Smooth muscle cell of the brain vasculature (primary cell): ENCODE measurements at regions not wholly inside any gene's neighbourhood (a gene's known extent, or its start where the extent isn't known, plus 50 kb on each side); places are given as distances from the start of the nearest gene placed in this dataset.
"Not testable (repeated sequence)": the region's sequence is repeated elsewhere in the genome, so short reads cannot be mapped to it uniquely, and the experiment has no call there.

Experiments used
- DNase-seq: peaks from one replicate; pipeline ENCODE4 v3.0.0-alpha.2; 2012; ENCODE audit warnings: low read depth, low spot score

DNA sequence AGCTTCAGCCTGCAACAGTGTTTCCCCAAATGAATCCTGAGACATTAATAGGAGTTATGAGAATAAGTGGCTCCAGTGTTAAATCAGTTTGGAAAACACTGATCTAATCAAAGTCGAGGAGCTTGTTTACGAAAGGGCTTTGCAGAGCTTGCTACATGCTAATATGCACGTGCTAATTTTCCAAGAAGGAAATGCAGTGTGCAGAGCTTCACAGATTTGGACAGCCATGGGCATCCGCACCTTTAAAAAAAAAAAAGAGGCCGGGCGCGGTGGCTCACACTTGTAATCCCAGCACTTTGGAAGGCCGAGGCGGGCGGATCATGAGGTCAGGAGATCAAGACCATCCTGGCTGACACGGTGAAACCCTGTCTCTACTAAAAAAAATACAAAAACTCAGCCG lies 79.7 kb upstream of the LMO2 start:
- not testable (repeated sequence) for DNase-seq

DNA sequence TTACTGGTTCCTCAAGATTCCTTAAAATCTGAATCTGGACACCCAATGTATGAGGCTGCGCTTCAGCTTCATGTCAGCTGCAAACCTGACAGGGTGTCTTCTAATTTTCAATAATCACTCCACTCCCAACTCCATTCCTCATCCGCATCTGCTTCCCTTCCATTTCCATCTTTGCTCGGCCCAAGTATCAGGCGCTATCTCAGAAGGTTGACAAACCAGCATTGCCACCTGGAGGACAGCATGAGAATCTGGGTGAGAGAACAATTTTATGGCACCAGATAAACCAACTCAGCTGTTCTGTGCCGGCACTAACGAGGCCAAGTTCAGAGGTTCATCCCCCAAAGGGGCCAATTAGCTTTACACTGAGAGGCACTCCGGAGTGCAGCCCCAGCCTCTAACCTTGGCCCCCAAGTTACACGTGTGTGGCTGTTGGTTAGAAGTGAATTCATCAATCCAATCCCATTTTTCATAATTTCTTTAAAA lies 79.1 kb upstream of the LMO2 start:
- DNase-seq: peak; percentile 24

DNA sequence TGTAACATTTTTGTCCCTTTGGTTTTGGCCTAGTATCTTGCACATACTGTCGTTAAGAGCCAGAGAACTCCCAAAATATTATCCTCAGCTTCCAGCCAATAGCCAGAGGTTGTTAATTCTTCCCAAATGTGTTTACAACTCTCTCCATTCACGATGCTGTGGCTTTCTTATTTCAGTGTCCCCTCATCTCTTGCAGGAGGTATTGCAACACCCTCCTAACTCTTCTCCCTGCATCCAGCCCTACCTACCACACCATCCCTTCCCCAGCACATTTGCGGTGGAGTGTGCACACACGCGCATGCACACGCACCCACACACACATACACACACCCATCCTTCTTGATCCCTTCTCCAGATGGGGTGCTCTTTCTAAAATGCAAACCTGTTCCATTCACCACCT lies 75.6 kb upstream of the LMO2 start:
- DNase-seq: no peak

DNA sequence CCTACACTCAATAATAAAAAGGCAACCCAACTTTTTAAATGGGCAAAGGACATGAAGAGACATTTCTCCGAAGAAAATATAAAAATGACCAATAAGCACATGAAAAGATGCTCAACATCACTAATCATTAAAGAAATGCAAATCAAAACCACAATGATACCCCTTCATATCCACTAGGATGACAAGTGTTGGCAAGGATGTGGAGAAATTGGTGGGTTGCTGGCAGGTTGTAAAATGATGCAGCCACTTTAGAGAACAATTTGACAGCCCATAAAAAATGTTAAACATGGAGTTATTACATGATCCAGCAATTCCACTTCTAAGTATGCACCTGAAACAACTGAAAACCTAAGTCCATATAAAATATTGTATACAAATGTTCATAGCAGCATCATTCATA lies 73.2 kb upstream of the LMO2 start:
- DNase-seq: no peak

DNA sequence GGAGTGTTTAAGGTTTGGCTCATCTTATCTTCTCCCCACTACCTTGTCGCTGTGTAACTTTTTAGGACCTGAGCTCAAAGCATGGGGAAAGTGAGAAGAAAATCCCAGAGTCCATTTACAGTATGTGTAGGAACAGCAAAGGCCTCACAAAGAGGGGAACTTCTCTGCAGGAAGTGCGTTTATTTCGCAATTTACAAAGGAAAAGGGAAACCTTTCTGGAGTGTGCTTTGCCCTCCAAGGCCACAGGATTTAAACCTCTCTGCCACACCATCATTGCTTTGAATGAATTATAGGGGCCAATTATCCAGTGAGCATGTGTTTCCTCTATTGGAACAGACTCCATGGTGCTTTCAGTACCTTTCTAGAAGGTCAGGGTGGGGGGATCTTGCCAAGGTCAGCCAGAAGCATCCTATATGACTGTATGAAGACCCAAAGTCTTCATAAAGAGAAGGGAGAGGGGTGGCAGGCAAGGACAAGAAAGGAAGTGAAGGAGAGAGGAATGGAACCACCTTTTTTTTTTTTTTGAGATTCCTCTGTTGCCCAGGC lies 68.1 kb upstream of the LMO2 start:
- no peak for DNase-seq

DNA sequence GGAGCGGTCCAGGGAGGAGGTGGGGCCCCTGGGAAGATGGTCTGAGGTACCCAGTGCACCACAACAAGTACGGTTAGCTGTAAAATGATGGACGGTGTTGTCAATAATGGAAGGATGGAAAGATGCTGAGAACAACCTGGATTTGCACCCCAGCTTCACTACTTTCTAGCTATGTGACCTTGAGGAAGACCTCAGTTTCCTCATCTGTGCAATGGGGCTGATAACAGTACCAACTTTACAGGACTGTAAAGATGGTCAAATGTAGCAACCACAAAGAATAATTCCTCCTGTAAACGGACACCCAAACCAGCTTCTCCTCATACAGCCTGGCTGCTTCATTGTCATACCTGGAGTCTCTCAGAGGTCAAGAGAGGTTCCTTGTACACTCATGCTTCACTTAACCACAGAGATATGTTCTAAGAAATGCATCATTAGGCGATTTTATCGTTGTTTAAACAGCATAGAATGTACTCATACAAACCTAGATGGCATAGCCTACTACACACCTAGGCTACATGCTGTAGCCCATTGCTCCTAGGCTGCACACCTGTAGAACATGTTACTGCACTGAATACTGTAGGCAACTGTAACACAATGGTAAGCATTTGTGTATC lies 65.5 kb upstream of the LMO2 start:
- DNase-seq: no peak

DNA sequence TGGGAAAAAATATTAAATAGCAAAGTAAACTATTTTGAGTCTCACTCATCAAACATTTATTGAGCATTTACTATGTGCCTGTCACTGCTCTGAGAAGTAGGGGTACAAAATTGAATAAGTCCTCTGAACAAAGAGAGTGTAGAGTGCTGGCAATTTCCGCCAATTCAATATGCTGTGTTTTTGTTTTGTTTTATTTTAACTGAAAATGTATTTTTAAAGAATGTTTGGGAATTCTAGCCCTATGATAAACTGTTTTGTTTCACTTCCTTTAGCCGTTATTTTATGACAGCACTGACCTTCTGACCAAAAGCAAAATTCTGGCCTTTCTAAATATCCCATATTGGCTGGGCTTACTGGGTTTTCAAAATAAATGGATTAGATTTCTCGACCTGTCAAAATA lies 64.7 kb upstream of the LMO2 start:
- DNase-seq: no peak

DNA sequence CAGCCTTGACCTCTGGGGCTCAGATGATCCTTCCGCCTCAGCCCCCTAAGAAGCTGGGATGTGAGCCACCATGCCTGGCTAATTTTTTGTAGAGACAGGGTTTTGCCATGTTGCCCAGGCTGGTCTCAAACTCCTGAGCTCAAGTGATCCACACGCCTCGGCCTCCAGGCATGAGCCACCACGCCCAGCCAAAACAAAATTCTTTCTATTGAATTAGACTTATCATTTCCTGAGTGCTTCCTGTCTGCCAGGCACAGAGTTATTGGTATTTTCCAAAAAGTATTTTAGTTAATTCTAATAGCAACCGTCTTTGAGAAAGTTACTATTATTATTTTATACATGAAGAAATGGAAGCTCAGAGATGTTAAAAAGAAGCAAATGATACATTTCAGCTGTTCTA lies 61.4 kb upstream of the LMO2 start:
- DNase-seq: no peak

DNA sequence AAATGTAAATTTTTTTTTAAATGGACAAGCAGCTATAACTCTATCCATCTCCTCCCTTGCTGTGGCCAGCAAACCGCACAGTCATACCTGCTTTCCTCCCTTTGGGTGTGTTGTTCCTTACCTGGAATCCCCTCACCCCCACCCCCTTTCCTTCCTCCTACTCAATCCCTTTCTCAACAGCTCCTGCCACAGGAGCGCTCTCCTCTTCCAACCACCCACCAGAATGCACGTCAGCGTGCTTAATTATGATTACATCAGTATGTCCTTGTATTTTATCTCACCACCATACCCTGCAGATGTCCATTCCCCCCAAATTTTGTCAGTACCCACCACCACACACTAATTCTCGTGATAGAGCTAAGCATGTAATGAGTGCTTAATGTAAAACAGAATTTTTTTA lies 60.9 kb upstream of the LMO2 start:
- no peak for DNase-seq

DNA sequence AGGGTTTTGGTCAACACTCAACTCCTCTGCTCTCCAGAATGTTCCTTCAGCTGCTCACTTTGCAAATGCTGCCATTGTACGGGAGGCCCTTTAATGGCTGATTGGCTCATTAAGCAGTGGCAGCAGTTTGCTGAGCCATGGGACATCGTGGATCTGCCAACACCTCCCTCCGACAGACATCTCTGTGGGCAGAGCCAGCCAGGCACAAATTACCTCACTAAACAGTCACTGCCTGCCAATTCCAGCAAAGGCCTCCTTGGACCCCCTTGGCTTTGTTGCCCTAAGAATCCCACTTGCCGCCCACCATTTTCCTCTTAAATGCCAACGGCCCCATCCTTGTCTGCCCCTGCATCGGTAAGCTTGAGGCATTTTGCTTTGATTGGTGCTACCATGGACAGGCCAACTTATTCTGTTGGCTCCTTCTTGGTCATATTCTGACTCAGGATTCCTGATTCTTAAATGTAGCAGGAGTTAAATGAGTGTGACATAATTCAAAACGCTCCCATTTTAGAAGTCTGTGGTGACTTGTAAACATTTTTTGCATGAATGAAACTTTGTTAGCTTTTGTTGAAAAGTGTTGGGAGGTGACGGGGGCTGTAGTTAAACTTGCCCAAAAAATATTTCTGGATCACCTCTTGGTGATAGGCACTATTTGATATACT lies 57.5 kb upstream of the LMO2 start:
- DNase-seq: no peak

DNA sequence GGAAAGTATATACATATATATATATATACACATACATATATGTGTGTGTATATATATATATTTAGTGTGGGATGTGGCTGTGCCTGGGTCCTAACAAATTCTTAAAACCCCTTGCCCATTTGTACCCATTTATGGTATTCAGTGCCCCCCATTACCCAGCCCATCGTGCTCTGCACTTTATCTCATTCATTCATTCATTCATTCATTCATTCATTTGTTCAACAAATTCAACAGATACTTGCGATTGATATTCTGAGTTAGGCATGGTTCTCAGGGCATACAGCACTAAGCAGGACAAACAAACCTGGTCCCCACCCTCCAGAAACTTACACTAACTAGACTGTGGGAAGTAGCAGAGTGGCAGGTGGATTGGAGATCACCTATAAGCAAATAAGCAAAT lies 56.6 kb upstream of the LMO2 start:
- DNase-seq: no peak

DNA sequence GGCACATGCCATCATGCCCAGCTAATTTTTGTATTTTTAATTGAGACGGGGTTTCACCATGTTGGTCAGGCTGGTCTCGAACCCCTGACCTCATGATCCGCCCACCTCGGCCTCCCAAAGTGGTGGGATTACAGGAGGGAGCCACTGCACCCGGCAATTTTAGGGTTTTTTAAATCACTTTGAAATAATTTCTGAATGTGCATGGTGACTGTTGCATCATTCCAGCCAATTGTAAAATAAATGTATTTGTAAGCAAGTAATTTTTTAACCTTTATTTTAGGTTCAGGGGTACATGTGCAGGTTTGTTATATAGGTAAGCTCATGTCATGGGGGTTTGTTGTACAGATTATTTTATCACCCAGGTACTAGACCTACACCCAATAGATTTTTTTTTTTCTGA lies 56.0 kb upstream of the LMO2 start:
- not testable (repeated sequence) for DNase-seq

DNA sequence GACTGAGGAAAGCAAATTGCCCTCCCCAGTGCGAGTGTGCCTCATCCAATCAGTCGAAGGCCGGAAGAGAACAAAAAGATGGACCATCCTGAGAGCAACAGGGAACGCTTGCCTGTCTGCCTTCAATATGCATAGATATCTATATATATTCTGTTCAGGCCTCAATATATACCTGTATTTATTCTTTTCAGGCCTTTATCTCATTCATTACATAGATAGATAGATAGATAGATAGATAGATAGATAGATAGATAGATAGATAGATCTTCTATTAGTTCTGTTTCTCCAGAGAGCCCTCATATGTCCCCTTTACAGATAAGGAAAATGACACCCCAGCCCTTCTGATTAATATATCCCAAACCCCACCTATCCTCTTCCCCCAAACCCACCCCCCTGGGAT lies 55.1 kb upstream of the LMO2 start:
- DNase-seq: no peak

DNA sequence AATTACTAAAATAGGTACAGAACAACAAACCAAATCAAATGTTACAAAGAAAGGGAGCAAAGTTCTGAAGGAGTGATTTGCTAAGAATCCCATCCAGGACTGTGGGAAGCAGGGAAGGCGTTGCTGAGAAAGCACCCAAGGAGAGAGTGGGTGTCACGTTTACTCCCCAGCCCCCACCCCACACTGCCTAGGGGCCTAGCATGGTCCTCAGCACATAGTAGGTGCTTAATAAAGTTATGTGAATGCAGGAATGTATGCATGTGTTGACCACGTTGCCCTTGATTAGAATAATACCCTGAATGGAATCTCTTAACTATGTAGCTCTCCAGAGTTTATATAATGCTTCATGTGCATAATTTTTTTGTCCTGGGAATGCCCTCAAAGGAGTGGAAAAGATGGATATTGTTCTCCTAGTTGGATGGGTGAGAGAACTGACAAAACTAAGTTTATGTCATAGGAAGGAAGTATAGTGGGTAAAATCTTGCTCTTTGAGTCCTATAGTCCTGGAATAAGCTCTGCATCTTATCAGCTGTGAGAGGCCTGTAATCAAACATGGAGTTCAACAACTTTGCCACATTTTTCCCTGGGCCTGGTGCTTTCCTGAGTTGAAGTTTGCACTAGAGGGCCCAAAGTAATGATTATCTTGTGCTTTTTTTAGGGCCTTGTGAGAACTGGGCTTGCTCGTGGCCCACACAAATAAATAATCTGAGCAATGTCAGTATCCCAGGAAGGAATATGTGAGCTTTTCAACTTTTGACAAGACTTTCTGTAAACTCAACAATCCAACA lies 53.8 kb upstream of the LMO2 start:
- no peak for DNase-seq

DNA sequence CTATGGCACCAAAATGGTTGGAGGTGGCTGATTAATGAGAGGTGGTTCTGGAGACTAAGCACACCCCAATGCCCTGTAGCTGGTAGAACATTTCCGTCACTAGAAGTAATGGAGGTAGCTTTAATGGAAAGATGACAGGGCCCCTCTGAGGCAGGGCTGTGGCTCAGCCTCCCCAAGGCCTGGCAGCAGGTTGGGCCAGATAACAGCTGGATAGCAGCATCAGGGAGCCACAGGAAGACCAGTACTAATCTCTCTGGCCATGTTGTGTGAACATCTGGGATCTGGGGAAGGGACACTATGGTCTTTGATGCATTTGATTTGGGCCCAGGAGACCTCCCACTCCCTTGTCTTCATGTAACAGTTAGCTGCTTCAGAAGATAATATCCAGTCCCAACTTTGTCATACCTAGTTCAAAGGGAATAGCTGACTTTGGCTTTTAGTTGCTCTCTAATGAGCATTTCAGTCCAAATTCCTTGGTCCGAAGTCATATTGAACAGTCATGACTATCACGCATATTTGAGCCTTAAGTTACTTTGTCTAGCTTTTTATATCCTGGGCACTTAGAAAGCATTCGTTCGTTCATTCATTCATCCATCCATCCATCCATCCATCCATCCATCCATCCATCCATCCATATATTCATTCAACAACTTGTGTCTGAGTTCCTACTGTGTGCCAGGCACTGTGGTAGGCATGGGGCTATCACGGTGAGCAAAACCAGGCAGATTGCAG lies 53.0 kb upstream of the LMO2 start:
- DNase-seq: no peak

DNA sequence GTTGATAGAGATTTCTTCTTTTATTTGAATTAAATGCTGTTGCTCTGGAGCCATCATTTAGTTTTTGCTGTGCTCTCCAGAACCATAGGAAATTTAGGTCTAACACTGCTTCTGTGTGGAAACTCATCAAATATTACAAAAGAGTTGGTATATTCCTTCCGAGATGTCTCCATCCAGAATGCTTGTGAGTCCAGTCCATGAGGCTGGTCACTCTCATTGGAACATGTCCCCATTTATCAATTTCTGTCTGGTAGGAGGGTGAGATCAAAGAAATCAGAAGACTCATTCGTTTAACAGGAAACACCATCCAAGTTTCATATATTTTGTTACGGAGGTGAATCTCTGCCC lies 52.4 kb upstream of the LMO2 start:
- DNase-seq: no peak

DNA sequence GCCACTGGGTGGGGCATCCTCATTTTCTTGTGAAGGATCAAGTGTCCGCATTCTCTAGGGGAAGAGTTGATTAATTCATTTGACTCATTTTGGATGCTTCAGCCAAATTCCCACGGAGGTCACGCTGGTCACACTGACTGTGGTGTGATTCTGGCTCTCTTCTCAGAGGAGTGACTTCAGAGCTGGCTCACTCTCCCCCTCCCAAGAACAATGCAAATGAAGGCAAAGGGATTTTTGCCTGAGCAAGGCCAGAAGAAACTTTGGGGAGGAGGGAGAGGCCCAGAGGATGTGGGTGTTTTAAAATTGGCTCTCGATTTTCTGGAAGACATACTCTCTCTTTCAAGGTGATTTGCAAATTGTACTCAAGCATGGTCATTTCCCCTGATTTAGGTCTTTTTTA lies 51.1 kb upstream of the LMO2 start:
- no peak for DNase-seq

DNA sequence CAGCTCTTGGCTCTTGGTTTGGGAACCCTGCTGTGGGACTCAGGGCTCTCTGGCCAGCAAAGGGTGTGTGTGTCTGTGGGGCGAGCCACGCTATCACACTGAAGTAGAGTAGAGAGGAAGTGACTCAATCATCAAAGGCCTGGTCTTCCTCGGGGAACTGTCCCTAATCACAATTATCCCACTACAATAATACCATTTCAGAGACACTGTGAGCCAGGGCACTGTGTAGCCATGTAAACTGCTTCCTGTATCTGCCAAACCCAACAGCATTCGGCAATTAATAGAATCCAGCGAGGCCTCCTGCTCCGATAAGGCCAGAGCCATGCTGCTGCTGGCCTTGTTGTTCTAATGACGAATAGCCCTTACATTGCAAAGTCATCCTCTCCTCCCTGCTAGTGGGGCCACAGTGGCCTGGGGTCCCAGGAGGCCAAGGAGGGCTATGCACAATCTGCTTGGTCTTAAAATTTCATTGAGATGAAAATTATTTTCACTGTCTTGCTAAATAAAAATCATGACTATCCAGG lies 49.8 kb upstream of the LMO2 start:
- DNase-seq: no peak
